Left renal pelvis (tissue), 4 donors: ENCODE measurements at regions not wholly inside any gene's neighbourhood (a gene's known extent, or its start where the extent isn't known, plus 50 kb on each side); places are given as distances from the start of the nearest gene placed in this dataset.

ENCODE experiments used
- DNase-seq, 4 donors: peaks; one replicate each; pipeline ENCODE4 v3.0.0-alpha.2; 2013; ENCODE audit warnings: low read depth in 4 of 4, low spot score in 3 of 4

- DNase-seq = no peak
These were observed 202.8 kb upstream of the BCL6 start for GRCh38 chr3:187947927-187948682.

GRCh38 chr3:187949093-187949820 lies 204.0 kb upstream of the BCL6 start:
- no peak for DNase-seq

- DNase-seq = no peak
These were observed 203.3 kb upstream of the LPP start for GRCh38 chr3:187950671-187951070.

GRCh38 chr3:187951452-187952190 lies 202.3 kb upstream of the LPP start:
- no peak for DNase-seq

- DNase-seq = no peak
These were observed 201.1 kb upstream of the LPP start for GRCh38 chr3:187952849-187953248.

GRCh38 chr3:187954516-187954872 lies 199.5 kb upstream of the LPP start:
- no peak for DNase-seq

GRCh38 chr3:187954873-187955586 lies 198.9 kb upstream of the LPP start:
- no peak for DNase-seq

- no peak for DNase-seq
These were observed 198.4 kb upstream of the LPP start for GRCh38 chr3:187955587-187955952.

- no peak for DNase-seq
These were observed 196.8 kb upstream of the LPP start for GRCh38 chr3:187957165-187957581.

- DNase-seq = no peak
These were observed 196.4 kb upstream of the LPP start for GRCh38 chr3:187957582-187957981.

- no peak for DNase-seq
These were observed 195.4 kb upstream of the LPP start for GRCh38 chr3:187958432-187959003.

- DNase-seq = no peak
These were observed 193.1 kb upstream of the LPP start for GRCh38 chr3:187960820-187961219.

GRCh38 chr3:187961366-187961765 lies 192.6 kb upstream of the LPP start:
- DNase-seq = no peak

GRCh38 chr3:187963003-187963676 lies 190.8 kb upstream of the LPP start:
- DNase-seq = no peak

- DNase-seq = no peak
These were observed 190.1 kb upstream of the LPP start for GRCh38 chr3:187963677-187964385.

- DNase-seq = no peak
These were observed 189.2 kb upstream of the LPP start for GRCh38 chr3:187964760-187965159.

GRCh38 chr3:187966096-187966495 lies 187.9 kb upstream of the LPP start:
- DNase-seq = no peak

- DNase-seq = no peak
These were observed 187.1 kb upstream of the LPP start for GRCh38 chr3:187966636-187967406.

GRCh38 chr3:187967993-187968392 lies 186.0 kb upstream of the LPP start:
- DNase-seq = no peak
